ENCODE measurements at regions not wholly inside any gene's neighbourhood (a gene's known extent, or its start where the extent isn't known, plus 50 kb on each side); places are given as distances from the start of the nearest gene placed in this dataset.

DNA sequence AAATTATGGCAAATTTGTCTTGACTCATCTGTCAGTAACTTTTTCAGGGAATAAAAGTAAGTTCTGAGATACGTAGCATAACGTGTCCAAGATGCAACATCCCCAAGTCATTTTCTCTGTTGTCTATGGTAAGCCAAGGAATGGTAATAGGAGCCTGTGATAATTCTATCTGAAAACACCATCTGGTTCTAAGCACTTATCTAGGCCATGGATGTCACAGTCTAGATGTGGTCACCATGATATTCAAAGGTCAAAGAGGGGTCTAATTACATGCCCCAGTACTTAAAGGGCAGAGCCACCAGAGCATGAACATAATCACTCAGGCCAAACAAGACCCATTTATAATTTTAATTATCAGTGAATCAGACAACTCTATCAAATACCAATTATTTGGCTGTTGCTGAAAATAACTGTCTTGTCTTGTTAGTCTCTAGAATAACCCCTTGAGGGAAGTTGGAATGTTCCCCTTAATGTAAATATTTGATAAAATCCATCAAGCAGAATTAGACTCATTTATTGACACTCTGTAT, 225.1 kb upstream of the MPPED2 start:
- TF ChIP-seq SUZ12 (IDR thresholded peaks at IDR 0.05): no peak
- TF ChIP-seq HDGF (IDR thresholded peaks at IDR 0.05; ENCODE audit: borderline replicate concordance): no peak
- no peak for TF ChIP-seq LEF1 (IDR thresholded peaks at IDR 0.05; ENCODE audit: borderline replicate concordance)
- TF ChIP-seq, protein P1, sequence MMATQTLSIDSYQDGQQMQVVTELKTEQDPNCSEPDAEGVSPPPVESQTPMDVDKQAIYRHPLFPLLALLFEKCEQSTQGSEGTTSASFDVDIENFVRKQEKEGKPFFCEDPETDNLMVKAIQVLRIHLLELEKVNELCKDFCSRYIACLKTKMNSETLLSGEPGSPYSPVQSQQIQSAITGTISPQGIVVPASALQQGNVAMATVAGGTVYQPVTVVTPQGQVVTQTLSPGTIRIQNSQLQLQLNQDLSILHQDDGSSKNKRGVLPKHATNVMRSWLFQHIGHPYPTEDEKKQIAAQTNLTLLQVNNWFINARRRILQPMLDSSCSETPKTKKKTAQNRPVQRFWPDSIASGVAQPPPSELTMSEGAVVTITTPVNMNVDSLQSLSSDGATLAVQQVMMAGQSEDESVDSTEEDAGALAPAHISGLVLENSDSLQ (IDR thresholded peaks at IDR 0.05): no peak
- no peak for TF ChIP-seq TARDBP (IDR thresholded peaks at IDR 0.05)
- no peak for TF ChIP-seq SP1 (IDR thresholded peaks at IDR 0.05)
- TF ChIP-seq FOXK2 (IDR thresholded peaks at IDR 0.05): no peak
- TF ChIP-seq FOXM1 (IDR thresholded peaks at IDR 0.05; ENCODE audit: borderline replicate concordance): no peak
- ChIA-PET CTCF (no interaction called here), POLR2A (no interaction called here)
- DNase-seq (ENCODE audit: extremely low spot score): no peak

DNA sequence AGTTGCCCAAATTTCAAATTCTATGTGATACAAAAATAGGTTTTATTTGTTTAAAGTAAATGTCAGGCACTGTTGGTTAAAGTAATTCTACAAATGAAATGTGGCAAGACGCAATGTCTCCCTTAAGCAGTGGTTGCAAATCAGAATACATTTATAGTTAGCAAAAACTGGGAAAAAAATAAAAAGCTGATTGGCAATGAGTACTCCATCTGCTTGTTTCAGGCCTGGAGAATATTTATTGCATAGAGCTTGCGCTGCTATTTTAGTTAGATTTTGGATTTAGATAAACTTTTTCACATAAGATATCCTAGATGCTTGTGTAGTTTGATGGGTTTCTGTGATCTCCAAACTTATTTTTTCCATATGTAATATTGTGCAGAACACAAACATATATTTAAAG, 224.0 kb upstream of the MPPED2 start:
- DNase-seq (ENCODE audit: extremely low spot score): no peak
- TF ChIP-seq NFRKB (IDR thresholded peaks at IDR 0.05): no peak
- no peak for TF ChIP-seq ARNT (IDR thresholded peaks at IDR 0.05)
- no peak for TF ChIP-seq HDGF (IDR thresholded peaks at IDR 0.05; ENCODE audit: borderline replicate concordance)
- TF ChIP-seq BHLHE40 (IDR thresholded peaks at IDR 0.05; ENCODE audit: borderline replicate concordance): no peak
- TF ChIP-seq LEF1 (IDR thresholded peaks at IDR 0.05; ENCODE audit: borderline replicate concordance): no peak
- TF ChIP-seq TARDBP (IDR thresholded peaks at IDR 0.05): no peak
- no peak for TF ChIP-seq CTBP1 (IDR thresholded peaks at IDR 0.05; ENCODE audit: borderline replicate concordance)
- TF ChIP-seq ZNF384 (IDR thresholded peaks at IDR 0.05): no peak
- no peak for TF ChIP-seq FOXK2 (IDR thresholded peaks at IDR 0.05)
- TF ChIP-seq FOXA1 (IDR thresholded peaks at IDR 0.05): no peak
- no peak for TF ChIP-seq ELF4 (IDR thresholded peaks at IDR 0.05)
- no peak for TF ChIP-seq SP1 (IDR thresholded peaks at IDR 0.05)
- TF ChIP-seq, protein P1 (IDR thresholded peaks at IDR 0.05): no peak
- TF ChIP-seq SUZ12 (IDR thresholded peaks at IDR 0.05): no peak
- no peak for TF ChIP-seq FOXM1 (IDR thresholded peaks at IDR 0.05; ENCODE audit: borderline replicate concordance)
- no peak for TF ChIP-seq L3MBTL2 (conservative IDR thresholded peaks at IDR 0.05)
- CTCF ChIA-PET: no interaction called here
- POLR2A ChIA-PET: no interaction called here

DNA sequence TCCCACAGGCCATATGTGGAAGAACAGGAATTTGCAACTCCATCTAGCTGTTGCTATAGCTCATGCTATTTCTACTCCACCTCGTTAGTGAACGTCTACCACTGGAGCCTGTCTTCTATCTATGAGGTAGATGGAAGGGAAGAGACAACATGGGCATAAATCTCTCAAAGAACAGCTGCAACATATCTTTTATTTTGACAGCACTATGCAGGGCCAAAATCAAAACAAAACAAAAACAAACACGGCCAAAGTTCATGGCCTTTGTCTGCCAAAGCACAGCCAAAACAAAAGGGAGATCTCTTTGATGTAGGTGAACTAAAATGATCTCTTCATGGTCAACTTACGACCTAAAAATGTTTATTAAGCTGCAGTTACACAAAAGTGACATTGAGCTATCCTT, 215.2 kb upstream of the MPPED2 start:
- DNase-seq (ENCODE audit: extremely low spot score): no peak
- ChIA-PET POLR2A (no interaction called here), CTCF (interaction anchor here (0.6 kb wide), 1 partner anchor 103 kb away, joined by 3 read pairs; no protein-coding TSS in a partner anchor)
- TF ChIP-seq TARDBP (IDR thresholded peaks at IDR 0.05): no peak
- TF ChIP-seq ELF4 (IDR thresholded peaks at IDR 0.05): no peak
- TF ChIP-seq SP1 (IDR thresholded peaks at IDR 0.05): no peak
- no peak for TF ChIP-seq HDGF (IDR thresholded peaks at IDR 0.05; ENCODE audit: borderline replicate concordance)
- TF ChIP-seq, protein P1 (IDR thresholded peaks at IDR 0.05): peak; percentile 45

DNA sequence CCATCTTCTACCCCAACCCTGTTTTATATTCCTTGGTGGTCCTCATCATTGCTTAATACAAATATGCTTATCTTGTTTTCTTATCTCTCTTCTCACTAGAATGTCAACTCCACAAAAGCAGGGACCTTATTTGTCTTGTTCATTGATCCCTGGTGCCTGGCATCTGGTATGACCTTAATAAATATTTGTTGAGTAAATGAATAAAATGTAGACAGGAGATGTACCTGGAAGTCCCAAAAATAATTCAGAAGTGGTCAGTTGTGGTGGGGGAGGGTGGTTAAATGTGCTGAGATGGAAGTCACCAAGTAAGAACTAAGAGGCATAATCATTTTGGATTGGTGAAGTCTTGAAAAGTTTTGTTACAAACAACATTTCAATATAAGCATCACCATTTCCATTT, 214.8 kb upstream of the MPPED2 start:
- CTCF ChIA-PET: interaction anchor here (0.6 kb wide), 1 partner anchor 103 kb away, joined by 3 read pairs; no protein-coding TSS in a partner anchor
- POLR2A ChIA-PET: no interaction called here
- no peak for TF ChIP-seq SP1 (IDR thresholded peaks at IDR 0.05)
- no peak for TF ChIP-seq ELF4 (IDR thresholded peaks at IDR 0.05)
- no peak for TF ChIP-seq ARNT (IDR thresholded peaks at IDR 0.05)
- TF ChIP-seq NFRKB (IDR thresholded peaks at IDR 0.05): no peak
- TF ChIP-seq LEF1 (IDR thresholded peaks at IDR 0.05; ENCODE audit: borderline replicate concordance): no peak
- TF ChIP-seq SUZ12 (IDR thresholded peaks at IDR 0.05): no peak
- TF ChIP-seq FOXA1 (IDR thresholded peaks at IDR 0.05): no peak
- no peak for TF ChIP-seq CTBP1 (IDR thresholded peaks at IDR 0.05; ENCODE audit: borderline replicate concordance)
- no peak for TF ChIP-seq L3MBTL2 (conservative IDR thresholded peaks at IDR 0.05)
- no peak for TF ChIP-seq BHLHE40 (IDR thresholded peaks at IDR 0.05; ENCODE audit: borderline replicate concordance)
- no peak for TF ChIP-seq FOXM1 (IDR thresholded peaks at IDR 0.05; ENCODE audit: borderline replicate concordance)
- no peak for TF ChIP-seq FOXK2 (IDR thresholded peaks at IDR 0.05)
- no peak for TF ChIP-seq HDGF (IDR thresholded peaks at IDR 0.05; ENCODE audit: borderline replicate concordance)
- no peak for TF ChIP-seq TARDBP (IDR thresholded peaks at IDR 0.05)
- TF ChIP-seq ZNF384 (IDR thresholded peaks at IDR 0.05): no peak
- TF ChIP-seq, protein P1 (IDR thresholded peaks at IDR 0.05): no peak
- DNase-seq (ENCODE audit: extremely low spot score): no peak

DNA sequence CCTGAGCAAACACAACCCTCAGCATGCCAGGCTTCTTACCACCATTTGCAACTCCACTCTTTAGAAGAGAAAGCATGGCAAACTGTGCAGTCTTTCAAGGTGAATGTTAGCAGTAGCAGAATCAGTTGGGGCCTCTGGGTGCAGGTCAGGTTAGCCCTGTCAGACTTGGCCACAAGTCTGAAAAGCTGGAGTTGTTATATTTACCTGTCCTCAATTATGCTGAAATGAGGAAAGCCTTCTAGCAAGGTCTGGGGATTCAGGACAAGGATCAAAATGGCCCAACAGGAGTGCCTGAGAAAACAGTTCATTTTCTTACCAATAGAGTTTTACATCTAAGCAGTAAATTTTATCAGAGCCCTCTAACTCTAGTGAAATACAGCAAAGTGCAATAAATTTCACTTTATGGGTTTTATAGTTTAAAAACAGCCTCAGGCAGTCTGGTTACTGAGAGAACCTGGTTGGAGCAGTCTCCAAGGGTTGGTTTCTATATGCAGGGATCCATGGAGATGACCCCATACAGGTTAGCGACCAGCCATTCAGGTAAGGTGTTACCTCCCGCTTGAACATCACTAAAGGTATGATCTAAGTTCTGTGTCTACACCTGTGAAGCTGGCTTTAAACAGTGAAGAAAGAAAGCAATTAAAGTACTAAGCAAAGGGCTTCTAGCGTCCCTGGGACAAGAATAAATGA, 212.5 kb upstream of the MPPED2 start:
- no peak for TF ChIP-seq NFRKB (IDR thresholded peaks at IDR 0.05)
- TF ChIP-seq FOXA1 (IDR thresholded peaks at IDR 0.05): no peak
- TF ChIP-seq, protein P1 (IDR thresholded peaks at IDR 0.05): peak; percentile 64
- TF ChIP-seq ARNT (IDR thresholded peaks at IDR 0.05): no peak
- no peak for TF ChIP-seq ZNF384 (IDR thresholded peaks at IDR 0.05)
- no peak for TF ChIP-seq L3MBTL2 (conservative IDR thresholded peaks at IDR 0.05)
- DNase-seq (ENCODE audit: extremely low spot score): peak; percentile 23
- ChIA-PET CTCF (no interaction called here), POLR2A (no interaction called here)
